Right atrium auricular region (tissue), 2 donors: ENCODE measurements at regions not wholly inside any gene's neighbourhood (a gene's known extent, or its start where the extent isn't known, plus 50 kb on each side); places are given as distances from the start of the nearest gene placed in this dataset.

Experiments
- DNase-seq: peaks from one replicate; pipeline ENCODE4 v3.0.0-alpha.2; 2019; ENCODE audit warnings: low spot score
- H3K27ac ChIP-seq, 2 donors: fragments of 200-600 bp; sonication (generic); 1 replicate in 1 of 2; 2 replicates in 1 of 2; pipeline ENCODE4 v1.5.1; 2016 to 2019
- H3K27me3 ChIP-seq, 2 donors: fragments of 200-600 bp; sonication (generic); one replicate each; pipeline versions ENCODE4 v1.5.1 to v1.6.0; 2017 to 2019
- H3K36me3 ChIP-seq: fragments of 200-600 bp; sonication (generic); one replicate; pipeline ENCODE4 v1.5.1; 2016
- H3K4me1 ChIP-seq, 2 donors: fragments of 200-600 bp; sonication (generic); one replicate each; pipeline versions ENCODE4 v1.5.1 to v1.6.0; 2017 to 2019
- H3K4me3 ChIP-seq, 2 donors: fragments of 200-600 bp; sonication (generic); 1 replicate in 1 of 2; 2 replicates in 1 of 2; pipeline ENCODE4 v1.5.1; 2017 to 2019; ENCODE audit warnings: mild to moderate bottlenecking in 1 of 2, moderate library complexity in 1 of 2
- H3K9me3 ChIP-seq, 2 donors: fragments of 200-600 bp; sonication (generic); one replicate each; pipeline ENCODE4 v1.5.1; 2019
- CTCF ChIP-seq, 2 donors: fragments of 200-600 bp; sonication (generic); IDR thresholded peaks; one replicate each; pipeline ENCODE4 v1.5.1; 2019; ENCODE audit warnings: antibody characterized with exemption in 2 of 2

DNA sequence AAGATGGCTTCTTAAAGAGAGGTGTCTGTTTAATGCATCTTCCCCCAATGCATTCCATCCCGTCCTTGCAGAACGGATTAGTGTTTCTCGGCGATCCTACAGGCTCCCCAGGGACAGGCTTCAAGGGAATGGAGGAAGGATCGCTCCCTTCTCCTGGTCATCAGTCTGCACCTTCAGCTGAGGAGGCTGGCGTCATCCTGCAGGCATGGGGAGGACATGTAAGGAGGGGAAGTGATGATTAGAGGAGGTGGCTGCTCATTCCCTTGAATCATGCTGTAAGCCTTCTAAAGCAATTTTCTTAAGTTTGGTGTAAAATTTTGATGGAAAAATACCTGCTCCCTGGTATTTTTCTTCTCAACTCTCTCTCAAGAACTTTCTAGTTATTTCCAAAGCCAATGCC, 603.6 kb downstream of the NPHP4 start:
- Histone ChIP-seq H3K9me3 (no peaks in the 10 kb centered on the region), H3K4me1 (no peaks in the 10 kb centered on the region), H3K4me3 (no peak overlapping the region), H3K27ac (no peak overlapping the region), H3K27me3 (no peaks in the 10 kb centered on the region), H3K36me3 (no peaks in the 10 kb centered on the region)
- DNase-seq = no peak
- TF ChIP-seq CTCF (IDR thresholded peaks at IDR 0.05) = no peak

- Histone ChIP-seq H3K36me3 (no peaks in the 10 kb centered on the region), H3K4me3 (no peak overlapping the region), H3K9me3 (no peaks in the 10 kb centered on the region), H3K4me1 (no peaks in the 10 kb centered on the region), H3K27me3 (no peaks in the 10 kb centered on the region), H3K27ac (no peak overlapping the region)
- DNase-seq = no peak
- no peak for TF ChIP-seq CTCF (IDR thresholded peaks at IDR 0.05)
Observed at GRCh38 chr1:5386371-5386770, 605.9 kb downstream of the NPHP4 start.

- H3K4me1 ChIP-seq = no peaks in the 10 kb centered on the region
- H3K27me3 ChIP-seq = no peaks in the 10 kb centered on the region
- no peak for DNase-seq
Observed at GRCh38 chr1:5385956-5386355, 606.3 kb downstream of the NPHP4 start.

DNA sequence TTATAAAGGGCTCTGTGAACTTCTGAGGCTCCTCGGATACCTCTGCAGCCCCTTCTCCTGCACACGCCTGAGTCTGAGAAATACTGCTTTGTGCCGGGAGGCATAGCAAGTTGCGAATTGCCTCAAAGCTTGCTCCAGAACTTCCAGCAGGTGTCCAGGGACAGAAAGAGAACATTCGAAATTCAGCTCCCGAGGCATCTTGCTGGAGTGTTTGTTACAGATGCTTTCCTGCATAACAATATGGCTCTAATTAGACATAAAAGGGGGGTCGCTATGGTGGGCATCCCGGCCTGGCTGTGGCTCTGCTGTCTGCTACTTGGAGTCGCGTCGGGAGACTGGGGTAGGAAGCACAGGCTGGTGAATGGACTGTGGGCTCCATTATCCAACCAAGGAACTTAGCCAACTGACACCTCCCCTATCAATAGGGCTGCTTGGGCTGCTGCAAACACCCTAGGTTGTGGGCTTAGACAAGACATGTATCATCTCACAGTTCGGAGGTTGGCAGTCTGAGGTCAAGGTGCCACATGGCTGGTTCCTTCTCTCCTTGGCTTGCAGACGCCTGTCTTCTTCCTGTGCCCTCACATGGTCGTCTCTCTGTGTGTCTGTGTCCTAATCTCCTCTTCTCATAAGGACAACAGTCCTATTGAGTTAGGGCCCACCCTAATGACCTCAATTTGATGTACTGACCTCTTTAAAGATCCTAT, 607.0 kb downstream of the NPHP4 start:
- no peak for DNase-seq
- H3K9me3 ChIP-seq = no peaks in the 10 kb centered on the region
- H3K36me3 ChIP-seq = no peaks in the 10 kb centered on the region
- no peaks in the 10 kb centered on the region for H3K4me1 ChIP-seq
- TF ChIP-seq CTCF (IDR thresholded peaks at IDR 0.05) = no peak
- H3K27me3 ChIP-seq = no peaks in the 10 kb centered on the region
- no peak overlapping the region for H3K4me3 ChIP-seq
- H3K27ac ChIP-seq = no peak overlapping the region

More at GRCh38 chr1:5385956-5386355, 606.3 kb downstream of the NPHP4 start:
- no peak for TF ChIP-seq CTCF (IDR thresholded peaks at IDR 0.05)
- no peak overlapping the region for H3K4me3 ChIP-seq
- H3K9me3 ChIP-seq = no peaks in the 10 kb centered on the region
- H3K27ac ChIP-seq = no peak overlapping the region
- no peaks in the 10 kb centered on the region for H3K36me3 ChIP-seq

GRCh38 chr1:5381491-5381890, 610.7 kb downstream of the NPHP4 start:
- Histone ChIP-seq H3K4me3 (no peak overlapping the region), H3K9me3 (no peaks in the 10 kb centered on the region), H3K36me3 (no peaks in the 10 kb centered on the region), H3K27me3 (no peaks in the 10 kb centered on the region), H3K4me1 (no peaks in the 10 kb centered on the region), H3K27ac (no peak overlapping the region)
- TF ChIP-seq CTCF (IDR thresholded peaks at IDR 0.05) = no peak
- DNase-seq = no peak

DNA sequence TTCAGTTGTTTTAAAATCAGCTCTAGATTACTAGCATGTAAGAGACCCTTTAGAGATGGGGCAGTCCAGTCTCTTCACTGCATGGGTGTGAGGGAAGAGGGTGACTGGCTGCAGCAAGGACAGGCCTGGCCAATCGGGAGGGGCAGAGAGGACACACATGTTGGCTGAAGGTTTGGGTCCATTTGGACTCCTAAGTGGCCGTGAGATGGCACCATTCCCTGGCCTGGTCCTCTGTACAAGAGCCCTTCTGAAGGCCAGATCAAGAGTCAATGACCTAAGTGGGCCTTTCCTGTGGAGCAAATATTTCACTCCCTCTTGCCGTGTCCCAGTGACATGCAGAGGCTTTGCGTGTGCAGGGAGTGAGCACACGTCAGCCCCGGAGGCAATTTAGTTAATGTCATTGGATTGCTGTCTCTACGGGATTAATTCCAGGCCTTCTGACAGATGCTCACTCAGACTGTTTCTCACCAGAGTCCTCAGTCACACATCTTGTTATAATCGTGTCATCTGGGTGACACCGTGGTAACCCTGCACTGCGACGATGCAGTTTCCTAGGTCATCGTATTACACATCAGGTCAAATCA, 613.0 kb downstream of the NPHP4 start:
- Histone ChIP-seq H3K36me3 (no peaks in the 10 kb centered on the region), H3K4me1 (no peaks in the 10 kb centered on the region), H3K4me3 (no peak overlapping the region), H3K9me3 (no peaks in the 10 kb centered on the region), H3K27ac (no peak overlapping the region), H3K27me3 (no peaks in the 10 kb centered on the region)
- no peak for DNase-seq
- TF ChIP-seq CTCF (IDR thresholded peaks at IDR 0.05) = no peak
